Neural cell (in vitro differentiated cells): ENCODE measurements at regions not wholly inside any gene's neighbourhood (a gene's known extent, or its start where the extent isn't known, plus 50 kb on each side); places are given as distances from the start of the nearest gene placed in this dataset.
"Not testable (repeated sequence)": the region's sequence is repeated elsewhere in the genome, so short reads cannot be mapped to it uniquely, and the experiment has no call there.

Experiments used
- H2AFZ ChIP-seq: fragments of 200-600, 300-800 bp; sonication (generic), shearing (Covaris generic); 2 replicates; pipeline ENCODE4 v1.6.0; 2014; ENCODE audit warnings: low read depth, mild to moderate bottlenecking, antibody characterized with exemption, low read length, moderate library complexity
- H3F3A ChIP-seq: fragments of 200-600 bp; shearing (Covaris generic); 2 replicates; pipeline ENCODE4 v1.6.1; 2016; ENCODE audit warnings: mild to moderate bottlenecking, moderate library complexity, mixed read lengths, antibody characterized with exemption, low read length; ENCODE audit not compliant: insufficient read depth, poor library complexity, severe bottlenecking
- H3K27ac ChIP-seq: fragments of 200-600, 300-800 bp; sonication (generic), shearing (Covaris generic); 2 replicates; pipeline ENCODE4 v1.5.1; 2014; ENCODE audit warnings: mild to moderate bottlenecking, low read length, moderate library complexity
- H3K27me3 ChIP-seq: fragments of 300-800, 200-600 bp; sonication (generic), shearing (Covaris generic); 2 replicates; pipeline ENCODE4 v1.6.0; 2014; ENCODE audit warnings: mild to moderate bottlenecking, low read depth, low read length, moderate library complexity; ENCODE audit not compliant: insufficient read depth
- H3K36me3 ChIP-seq: fragments of 300-800, 200-600 bp; sonication (generic), shearing (Covaris generic); 2 replicates; pipeline ENCODE4 v1.5.1; 2014; ENCODE audit warnings: mild to moderate bottlenecking, antibody characterized with exemption, low read length, moderate library complexity; ENCODE audit not compliant: insufficient read depth
- H3K4me2 ChIP-seq: fragments of 300-800, 200-600 bp; sonication (generic), shearing (Covaris generic); 2 replicates; pipeline ENCODE4 v1.6.0; 2014; ENCODE audit warnings: mild to moderate bottlenecking, low read length
- H3K4me3 ChIP-seq: fragments of 300-800, 200-600 bp; sonication (generic), shearing (Covaris generic); 2 replicates; pipeline ENCODE4 v1.5.1; 2014; ENCODE audit warnings: mild to moderate bottlenecking, low read length, moderate library complexity
- H3K79me2 ChIP-seq: fragments of 200-600 bp; shearing (Covaris generic); replicated peaks from 2 replicates; pipeline ENCODE4 v1.6.0; 2014; ENCODE audit warnings: mild to moderate bottlenecking, low read length, moderate library complexity; ENCODE audit not compliant: insufficient read depth
- H3K9ac ChIP-seq: fragments of 300-800, 200-600 bp; sonication (generic), shearing (Covaris generic); 2 replicates; pipeline ENCODE4 v1.6.1; 2016; ENCODE audit warnings: mild to moderate bottlenecking, low read length, mixed read lengths
- H3K9me2 ChIP-seq: fragments of 200-600 bp; shearing (Covaris generic); 2 replicates; pipeline ENCODE4 v1.6.1; 2016; ENCODE audit warnings: mild to moderate bottlenecking, low read length, mixed read lengths; ENCODE audit not compliant: insufficient read depth
- H3K9me3 ChIP-seq: fragments of 200-600, 300-800 bp; sonication (generic), shearing (Covaris generic); 2 replicates; pipeline ENCODE4 v1.6.1; 2016; ENCODE audit warnings: mild to moderate bottlenecking, mixed run types, low read length, moderate library complexity, mixed read lengths
- H4K20me1 ChIP-seq: fragments of 200-600 bp; shearing (Covaris generic); 2 replicates; pipeline ENCODE4 v1.6.1; 2016; ENCODE audit warnings: mild to moderate bottlenecking, mixed run types; ENCODE audit not compliant: insufficient read depth
- CTCF ChIP-seq: fragments of 450-650 bp; IDR thresholded peaks from 2 replicates; pipeline ENCODE4 v1.5.1; 2014; ENCODE audit warnings: antibody characterized with exemption, mild to moderate bottlenecking, moderate library complexity; ENCODE audit not compliant: poor library complexity, severe bottlenecking
- EP300 ChIP-seq: fragments of 450-650 bp; conservative IDR thresholded peaks from 2 replicates; pipeline ENCODE4 v1.6.1; 2014; ENCODE audit warnings: antibody characterized with exemption, mild to moderate bottlenecking, moderate library complexity; ENCODE audit not compliant: poor library complexity, severe bottlenecking
- EZH2 ChIP-seq: fragments of 200-600, 300-800 bp; shearing (Covaris generic), sonication (generic); IDR thresholded peaks from 2 replicates; pipeline ENCODE4 v1.6.1; 2014; ENCODE audit warnings: antibody characterized with exemption, low read length, borderline replicate concordance, mild to moderate bottlenecking; ENCODE audit not compliant: insufficient read depth, poor library complexity, severe bottlenecking
- MXI1 ChIP-seq: fragments of 450-650 bp; conservative IDR thresholded peaks from 2 replicates; pipeline ENCODE4 v1.6.1; 2014; ENCODE audit warnings: antibody characterized with exemption, mild to moderate bottlenecking; ENCODE audit not compliant: poor library complexity, severe bottlenecking
- POLR2AphosphoS5 ChIP-seq: IDR thresholded peaks from 2 replicates; pipeline ENCODE4 v1.6.1; 2012
- RAD21 ChIP-seq: fragments of 450-650 bp; conservative IDR thresholded peaks from 2 replicates; pipeline ENCODE4 v1.6.1; 2014; ENCODE audit warnings: antibody characterized with exemption, mild to moderate bottlenecking, moderate library complexity
- REST ChIP-seq: IDR thresholded peaks from 2 replicates; pipeline ENCODE4 v1.6.1; 2012; ENCODE audit warnings: borderline replicate concordance
- SMC3 ChIP-seq: fragments of 450-650 bp; conservative IDR thresholded peaks from 2 replicates; pipeline ENCODE4 v1.6.1; 2014; ENCODE audit warnings: antibody characterized with exemption, mild to moderate bottlenecking, moderate library complexity; ENCODE audit not compliant: poor library complexity
- TAF1 ChIP-seq: IDR thresholded peaks from 2 replicates; pipeline ENCODE4 v1.6.1; 2012; ENCODE audit warnings: low read depth

GRCh38 chr7:5121256-5121655 is 68.8 kb upstream of the WIPI2 start:
- H3K27ac ChIP-seq, H3K9ac ChIP-seq, H3K79me2 ChIP-seq, H3K9me2 ChIP-seq, H3K27me3 ChIP-seq, H3K9me3 ChIP-seq, H3K4me2 ChIP-seq, H3K36me3 ChIP-seq, H2AFZ ChIP-seq, H3F3A ChIP-seq, H4K20me1 ChIP-seq, H3K4me3 ChIP-seq: not testable (repeated sequence)

- not testable (repeated sequence) for H3K36me3 ChIP-seq, H3K27me3 ChIP-seq, H3K79me2 ChIP-seq
Measured at GRCh38 chr7:5131238-5131637, 58.8 kb upstream of the WIPI2 start.

GRCh38 chr7:5132539-5132938 is 57.5 kb upstream of the WIPI2 start:
- Histone ChIP-seq H3K27ac (no peak overlapping the region), H3K4me2 (no peak overlapping the region), H3K9me2 (no peaks in the 10 kb centered on the region), H3K79me2 (no peaks in the 10 kb centered on the region), H3K4me3 (no peak overlapping the region), H4K20me1 (no peaks in the 10 kb centered on the region), H3K27me3 (no peaks in the 10 kb centered on the region), H2AFZ (no peak overlapping the region), H3K9me3 (no peaks in the 10 kb centered on the region), H3F3A (no peaks in the 10 kb centered on the region), H3K9ac (no peak overlapping the region), H3K36me3 (no peaks in the 10 kb centered on the region)
- TF ChIP-seq RAD21 (no peak), REST (no peak), EP300 (no peak), CTCF (no peak), EZH2 (no peak), MXI1 (no peak), POLR2AphosphoS5 (no peak), SMC3 (no peak), TAF1 (no peak)

More at GRCh38 chr7:5131238-5131637, 58.8 kb upstream of the WIPI2 start:
- not testable (repeated sequence) for H3K9me3 ChIP-seq, H3K9ac ChIP-seq, H3K9me2 ChIP-seq, H3K4me2 ChIP-seq, H3K4me3 ChIP-seq, H3F3A ChIP-seq, H3K27ac ChIP-seq, H4K20me1 ChIP-seq, H2AFZ ChIP-seq
